GM18508 (cell line): ENCODE measurements at regions not wholly inside any gene's neighbourhood (a gene's known extent, or its start where the extent isn't known, plus 50 kb on each side); places are given as distances from the start of the nearest gene placed in this dataset.
"Not testable (repeated sequence)": the region's sequence is repeated elsewhere in the genome, so short reads cannot be mapped to it uniquely, and the experiment has no call there.

Experiments
- ATAC-seq: cut with Tn5 transposase; IDR thresholded peaks from one replicate; pipeline ENCODE4 v1.9.1; 2021; ENCODE audit warnings: moderate number of reproducible peaks; ENCODE audit not compliant: insufficient read depth, unreplicated experiment

- no peak for ATAC-seq
Observed at GRCh38 chr19:31057476-31057875, 291.8 kb downstream of the TSHZ3 start.

DNA sequence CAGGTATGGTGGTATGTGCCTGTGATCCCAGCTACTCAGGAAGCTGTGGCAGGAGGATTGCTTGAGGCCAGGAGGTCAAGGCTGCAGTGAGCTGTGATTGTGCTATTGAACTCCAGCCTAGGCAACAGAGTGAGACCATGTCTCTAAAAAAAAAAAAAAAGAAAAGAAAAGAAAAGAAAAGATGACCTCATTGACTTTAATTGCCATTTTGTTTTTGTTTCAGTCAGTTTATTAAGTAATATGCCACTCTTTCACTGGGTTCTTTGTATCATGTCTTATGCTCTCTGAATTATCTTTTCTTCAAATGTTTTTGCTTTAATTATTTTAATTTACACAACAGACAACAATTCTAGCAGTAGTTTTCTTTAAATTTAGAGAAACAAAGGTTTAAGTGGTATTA is 293.8 kb downstream of the TSHZ3 start:
- no peak for ATAC-seq

DNA sequence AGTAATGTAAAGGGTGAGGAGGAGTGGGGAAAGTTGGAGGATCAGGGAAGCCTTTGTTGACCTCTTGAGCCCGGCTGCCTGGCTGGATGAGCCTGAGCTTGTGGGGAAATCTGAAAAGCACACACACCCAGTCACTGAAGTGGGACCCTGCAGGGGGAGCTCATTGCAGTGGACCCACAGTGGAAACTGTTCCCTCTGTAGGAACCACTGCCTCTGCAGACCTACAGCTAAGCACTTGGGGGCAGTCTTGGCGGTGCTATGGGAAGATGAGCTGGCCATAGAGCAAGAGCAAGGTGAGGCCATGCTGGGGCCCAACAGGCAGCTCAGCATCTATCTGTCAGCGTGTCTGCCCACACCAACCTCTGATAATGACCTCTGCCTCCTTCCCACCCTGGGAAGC is 294.8 kb downstream of the TSHZ3 start:
- no peak for ATAC-seq

- ATAC-seq: no peak
Observed at GRCh38 chr19:31049431-31049830, 299.8 kb downstream of the TSHZ3 start.

DNA sequence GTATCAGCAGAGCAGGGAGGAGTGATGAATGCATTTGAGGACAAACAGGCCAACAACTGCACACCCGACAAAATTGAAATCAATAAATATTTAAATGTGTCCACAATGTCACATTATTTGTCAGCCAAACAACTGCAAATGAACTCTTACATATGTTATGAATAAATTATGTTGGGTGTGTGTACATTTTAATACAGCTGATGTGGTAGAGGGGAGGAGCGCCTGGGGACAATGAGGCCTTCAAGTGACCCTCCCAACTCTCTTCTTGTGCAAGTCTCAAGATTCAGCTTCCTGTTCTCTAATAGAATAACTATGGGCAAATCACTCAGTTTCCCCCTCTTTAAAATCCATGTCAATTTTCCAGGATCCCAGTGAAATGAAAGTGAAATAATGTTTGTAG is 303.2 kb downstream of the TSHZ3 start:
- no peak for ATAC-seq

GRCh38 chr19:31041461-31041860 is 307.8 kb downstream of the TSHZ3 start:
- ATAC-seq: no peak

GRCh38 chr19:31039151-31039550 is 310.1 kb downstream of the TSHZ3 start:
- no peak for ATAC-seq

GRCh38 chr19:31037286-31037980 is 311.8 kb downstream of the TSHZ3 start:
- ATAC-seq: no peak

DNA sequence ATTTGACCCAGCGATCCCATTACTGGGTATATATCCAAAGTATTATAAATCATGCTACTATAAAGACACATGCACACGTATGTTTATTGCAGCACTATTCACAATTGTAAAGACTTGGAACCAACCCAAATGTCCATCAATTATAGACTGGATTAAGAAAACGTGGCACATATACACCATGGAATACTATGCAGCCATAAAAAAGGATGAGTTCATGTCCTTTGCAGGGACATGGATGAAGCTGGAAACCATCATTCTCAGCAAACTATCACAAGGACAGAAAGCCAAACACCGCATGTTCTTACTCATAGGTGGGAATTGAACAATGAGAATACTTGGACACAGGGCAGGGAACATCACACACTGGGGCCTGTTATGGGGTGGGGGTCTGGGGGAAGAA is 317.8 kb downstream of the TSHZ3 start:
- ATAC-seq: not testable (repeated sequence)

GRCh38 chr19:31023038-31023437 is 326.2 kb downstream of the TSHZ3 start:
- no peak for ATAC-seq

DNA sequence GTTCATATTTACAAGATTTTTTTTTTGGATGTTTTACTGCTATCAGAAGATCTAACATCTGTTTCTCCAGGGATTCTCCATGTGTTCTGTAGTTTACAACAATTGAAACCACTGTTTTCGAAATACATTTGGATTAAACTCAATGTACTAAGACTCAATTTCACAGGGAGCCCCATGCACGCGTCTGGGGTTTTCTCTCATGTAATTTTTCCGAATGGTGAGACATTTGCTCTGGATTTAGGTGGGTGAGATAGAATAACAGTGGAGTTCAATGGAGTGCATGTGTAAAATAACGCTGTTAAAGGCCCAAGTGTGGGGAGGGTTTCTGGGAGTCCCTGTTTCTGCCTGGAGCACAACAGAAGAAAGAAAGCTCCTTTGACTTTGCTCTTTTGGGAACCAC is 330.3 kb downstream of the TSHZ3 start:
- ATAC-seq: no peak

DNA sequence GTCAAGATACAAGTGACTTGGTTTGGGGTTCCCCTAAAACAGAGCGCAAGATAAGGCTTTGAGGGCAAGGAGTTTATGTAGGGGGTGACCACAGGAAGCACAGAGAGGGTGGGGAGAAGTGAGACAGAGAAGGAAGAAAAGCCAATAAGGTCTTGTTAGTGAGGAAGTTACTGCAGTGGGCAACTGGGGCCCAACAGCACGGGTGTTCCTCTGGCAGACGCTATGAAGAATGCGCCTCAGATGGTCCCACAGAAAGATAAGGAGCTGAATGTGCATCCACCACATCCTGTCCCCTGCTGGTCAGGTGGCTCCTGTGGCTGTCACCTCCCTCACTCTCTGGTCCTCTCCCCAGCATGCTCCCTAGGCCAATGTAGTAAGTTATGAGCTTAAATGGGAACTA is 333.5 kb downstream of the TSHZ3 start:
- ATAC-seq: no peak

- ATAC-seq: no peak
Observed at GRCh38 chr19:31014668-31015067, 334.6 kb downstream of the TSHZ3 start.

DNA sequence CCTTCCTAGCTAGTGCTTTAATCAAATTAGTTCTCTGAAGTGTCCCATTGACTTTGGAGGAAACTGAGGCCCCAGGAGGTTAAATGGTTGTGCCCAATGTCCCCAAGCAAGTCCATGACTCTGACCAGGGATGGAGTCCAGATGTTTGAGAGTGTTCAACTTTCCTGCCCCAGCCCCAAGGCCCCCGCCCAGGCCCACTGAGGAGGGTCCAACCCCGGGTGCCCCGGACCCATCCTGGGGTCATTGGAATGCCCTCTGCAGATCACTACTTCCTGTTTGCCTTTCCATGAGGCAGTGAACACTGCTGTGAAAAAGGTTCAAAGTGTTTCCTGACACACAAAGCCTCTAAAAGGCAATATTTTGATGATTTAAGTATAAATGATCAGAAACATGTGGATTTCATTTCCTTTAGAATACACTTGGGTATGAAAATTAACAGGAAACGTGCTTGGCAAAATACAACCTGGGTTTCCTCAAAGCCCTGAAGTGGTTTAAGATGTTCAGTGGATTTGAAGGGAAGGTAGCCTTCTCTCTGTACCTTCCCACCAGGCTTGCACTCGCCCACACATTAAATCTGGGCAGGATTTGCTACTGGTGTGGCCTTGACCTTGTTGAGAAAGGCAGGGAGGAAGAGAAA is 335.7 kb downstream of the TSHZ3 start:
- ATAC-seq: no peak

DNA sequence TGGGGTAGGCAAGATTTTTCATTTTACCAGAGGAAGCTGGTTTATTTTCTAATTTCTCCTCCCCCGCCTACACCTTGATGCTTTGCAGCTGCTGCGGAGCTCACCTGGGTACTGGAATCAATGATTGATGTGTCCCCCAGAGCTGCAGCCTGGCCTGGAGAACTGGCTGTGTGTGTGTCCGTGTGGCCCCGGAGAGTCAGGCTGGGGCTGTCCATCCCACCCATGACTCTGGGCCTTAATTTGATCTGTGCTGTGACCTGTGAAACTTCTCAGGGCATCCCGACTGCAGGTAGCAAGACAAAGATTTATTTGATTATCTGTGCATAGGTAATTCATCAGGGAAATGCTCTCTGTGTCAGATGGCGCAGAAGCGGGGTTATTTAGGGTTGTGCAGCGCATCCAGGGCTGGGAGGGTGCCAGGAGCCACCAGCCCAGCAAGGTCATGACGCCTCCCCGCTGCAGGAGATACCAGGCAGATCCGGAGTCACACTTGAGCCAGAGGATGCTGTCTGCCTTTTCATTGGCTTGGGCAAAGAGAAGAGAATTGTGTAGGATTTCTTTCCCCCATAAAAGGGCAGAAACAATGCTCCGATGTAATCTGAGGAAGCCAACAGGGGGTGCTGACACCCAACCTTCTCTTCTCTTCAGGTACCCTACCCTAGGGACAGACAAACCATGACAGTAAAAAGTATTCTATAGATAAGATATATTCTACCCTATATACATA is 346.6 kb downstream of the TSHZ3 start:
- ATAC-seq: no peak

DNA sequence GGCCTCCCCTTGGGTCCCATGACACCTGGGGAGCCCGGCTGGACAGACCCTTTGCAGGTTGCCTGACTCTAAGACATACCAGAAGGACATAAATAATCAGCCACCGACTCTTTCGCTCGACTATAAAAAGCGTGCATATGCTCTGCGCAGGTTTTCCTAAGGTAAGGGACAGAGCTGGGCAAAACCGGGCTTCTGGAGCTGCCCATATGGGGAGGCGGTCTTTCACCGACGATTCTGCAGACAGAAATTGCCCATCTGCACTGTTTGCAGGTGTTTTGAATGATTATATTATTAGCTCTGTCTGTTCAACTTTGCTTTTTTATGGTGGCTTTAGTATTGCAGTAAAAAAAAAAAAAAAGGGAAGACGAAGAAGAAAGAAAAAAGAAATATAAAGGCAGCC is 347.2 kb downstream of the TSHZ3 start:
- no peak for ATAC-seq

GRCh38 chr19:31000913-31001312 is 348.3 kb downstream of the TSHZ3 start:
- ATAC-seq: no peak

DNA sequence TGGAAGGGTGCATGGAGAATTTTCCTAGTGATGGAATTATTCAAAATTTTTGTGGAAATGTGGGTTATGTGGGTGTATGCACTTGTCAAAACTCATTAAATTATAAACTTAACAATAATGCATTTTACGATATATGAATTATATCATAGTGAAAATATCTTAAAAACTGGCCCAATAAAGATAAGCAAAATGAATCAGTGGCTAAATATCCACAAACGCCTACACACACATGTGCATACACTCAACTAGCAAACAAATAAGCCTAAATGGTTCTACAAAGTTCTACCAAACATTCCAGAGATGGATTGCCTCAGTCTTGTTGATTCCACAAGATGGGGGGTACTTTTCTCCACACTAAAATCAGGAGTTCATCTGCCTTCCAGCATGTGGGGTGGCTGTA is 349.5 kb downstream of the TSHZ3 start:
- no peak for ATAC-seq

DNA sequence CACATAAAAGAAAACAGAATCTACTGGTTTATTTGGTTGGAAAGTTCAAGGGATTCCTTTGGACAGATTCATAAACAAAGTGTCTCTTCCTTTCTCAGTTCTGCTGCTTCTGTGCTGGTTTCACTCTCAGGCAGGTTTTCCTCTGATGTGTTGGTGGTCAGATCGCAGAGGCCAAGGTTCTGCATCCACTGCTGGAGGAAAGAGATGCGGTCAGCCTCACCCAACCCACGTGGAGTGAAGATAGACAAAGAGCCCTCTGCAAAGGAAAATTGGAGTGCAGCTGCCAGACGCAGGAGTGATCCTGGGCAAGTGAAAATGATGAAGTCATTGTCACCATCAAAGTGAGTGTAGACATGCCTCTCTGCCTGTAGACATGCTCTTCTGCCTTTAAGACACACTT is 352.0 kb downstream of the TSHZ3 start:
- ATAC-seq: no peak

GRCh38 chr19:30978639-30979038 is 370.6 kb downstream of the TSHZ3 start:
- ATAC-seq: no peak

DNA sequence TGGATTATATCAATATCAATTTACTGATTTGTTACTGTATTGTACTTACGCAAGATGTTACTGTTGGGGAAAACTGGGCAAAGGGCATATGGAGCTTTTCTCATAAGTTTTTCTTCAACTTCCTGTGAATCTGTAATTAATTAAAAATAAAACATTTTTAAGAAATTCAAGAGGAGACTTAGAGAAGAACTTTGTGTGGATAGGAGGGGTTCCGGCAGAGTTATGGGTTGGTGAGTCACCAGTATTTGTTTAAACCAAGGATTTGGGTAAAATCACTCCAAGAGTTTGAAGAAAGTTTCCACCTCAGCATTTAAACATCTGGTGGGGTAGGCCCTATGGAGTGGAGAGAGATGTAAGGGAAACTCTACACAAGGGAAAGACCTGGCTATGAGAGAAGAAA is 379.6 kb downstream of the TSHZ3 start:
- no peak for ATAC-seq
